A673 (cell line): ENCODE measurements at regions not wholly inside any gene's neighbourhood (a gene's known extent, or its start where the extent isn't known, plus 50 kb on each side); places are given as distances from the start of the nearest gene placed in this dataset.

ENCODE experiments used
- EZH2 ChIP-seq: fragments of 200-600 bp; sonication (generic); IDR thresholded peaks from 2 replicates; pipeline ENCODE4 v1.6.1; 2017; ENCODE audit warnings: borderline replicate concordance, low read depth, mild to moderate bottlenecking, mixed read lengths, antibody characterized with exemption, low read length; ENCODE audit not compliant: poor library complexity, severe bottlenecking
- TF ChIP-seq, protein P1 (sequence below): fragments of 300-800, 200-600 bp; sonication (generic); conservative IDR thresholded peaks from 2 replicates; pipeline ENCODE4 v1.5.1; 2017; ENCODE audit warnings: low read depth, mild to moderate bottlenecking, antibody characterized with exemption, low read length, moderate library complexity, mixed read lengths

DNA sequence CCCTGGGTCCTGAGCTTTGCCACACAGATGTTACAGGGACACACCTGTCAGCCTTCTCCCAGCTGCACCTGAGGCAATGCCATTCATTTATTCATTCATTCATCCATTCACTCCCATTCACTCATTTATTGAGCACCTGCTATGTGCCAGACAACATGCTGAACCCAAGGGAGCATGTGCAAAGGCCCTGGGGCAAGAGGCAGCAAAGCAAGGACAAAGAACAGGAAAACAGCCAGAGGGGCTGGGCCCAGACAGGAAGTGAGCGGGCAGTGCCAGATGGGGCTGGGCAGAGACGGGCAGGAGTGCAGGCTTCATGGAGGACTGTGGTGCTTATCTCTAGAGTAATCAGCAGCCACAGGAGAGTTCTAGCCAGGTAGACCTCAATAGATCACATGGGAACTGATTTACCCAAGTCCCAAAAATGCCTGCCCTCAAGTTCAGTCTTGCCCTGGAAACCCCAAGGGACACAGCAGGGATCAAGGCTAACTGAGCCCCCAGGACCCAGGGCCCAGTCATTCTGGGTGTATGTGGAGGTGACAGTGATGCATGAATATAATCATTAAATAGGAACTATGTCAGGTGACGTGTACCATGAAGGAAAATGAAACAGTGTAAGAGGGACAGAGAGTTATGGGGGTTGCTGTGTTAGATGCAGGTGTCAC is 530.3 kb downstream of the MATN1 start:
- TF ChIP-seq, protein P1, sequence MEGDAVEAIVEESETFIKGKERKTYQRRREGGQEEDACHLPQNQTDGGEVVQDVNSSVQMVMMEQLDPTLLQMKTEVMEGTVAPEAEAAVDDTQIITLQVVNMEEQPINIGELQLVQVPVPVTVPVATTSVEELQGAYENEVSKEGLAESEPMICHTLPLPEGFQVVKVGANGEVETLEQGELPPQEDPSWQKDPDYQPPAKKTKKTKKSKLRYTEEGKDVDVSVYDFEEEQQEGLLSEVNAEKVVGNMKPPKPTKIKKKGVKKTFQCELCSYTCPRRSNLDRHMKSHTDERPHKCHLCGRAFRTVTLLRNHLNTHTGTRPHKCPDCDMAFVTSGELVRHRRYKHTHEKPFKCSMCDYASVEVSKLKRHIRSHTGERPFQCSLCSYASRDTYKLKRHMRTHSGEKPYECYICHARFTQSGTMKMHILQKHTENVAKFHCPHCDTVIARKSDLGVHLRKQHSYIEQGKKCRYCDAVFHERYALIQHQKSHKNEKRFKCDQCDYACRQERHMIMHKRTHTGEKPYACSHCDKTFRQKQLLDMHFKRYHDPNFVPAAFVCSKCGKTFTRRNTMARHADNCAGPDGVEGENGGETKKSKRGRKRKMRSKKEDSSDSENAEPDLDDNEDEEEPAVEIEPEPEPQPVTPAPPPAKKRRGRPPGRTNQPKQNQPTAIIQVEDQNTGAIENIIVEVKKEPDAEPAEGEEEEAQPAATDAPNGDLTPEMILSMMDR = no peak
- no peak for TF ChIP-seq EZH2
